GM23338 (cell line): ENCODE measurements at regions not wholly inside any gene's neighbourhood (a gene's known extent, or its start where the extent isn't known, plus 50 kb on each side); places are given as distances from the start of the nearest gene placed in this dataset.

ENCODE experiments used
- ATAC-seq: fragments of 200-7000 bp; cut with Tn5 transposase; 3 replicates; pipeline ENCODE4 v1.9.1; 2020
- DNase-seq: peaks from one replicate; pipeline ENCODE4 v3.0.0-alpha.2; 2015; ENCODE audit warnings: low spot score
- H2AFZ ChIP-seq: fragments of 200-600 bp; sonication (generic); 2 replicates; pipeline ENCODE4 v1.8.0; 2016; ENCODE audit warnings: antibody characterized with exemption, mild to moderate bottlenecking, moderate library complexity
- H3F3A ChIP-seq: fragments of 200-600 bp; sonication (generic); replicated peaks from 2 replicates; pipeline ENCODE4 v1.8.0; 2017; ENCODE audit warnings: antibody characterized with exemption, mixed run types, low read depth
- H3K27ac ChIP-seq: fragments of 200-600 bp; sonication (generic); 2 replicates; pipeline ENCODE4 v1.6.1; 2016; ENCODE audit warnings: low read depth
- H3K27me3 ChIP-seq: fragments of 200-600 bp; sonication (generic); 2 replicates; pipeline ENCODE4 v1.8.0; 2016; ENCODE audit warnings: mild to moderate bottlenecking, mixed run types, moderate library complexity; ENCODE audit not compliant: insufficient read depth
- H3K36me3 ChIP-seq: fragments of 200-600 bp; sonication (generic); 2 replicates; pipeline ENCODE4 v1.8.0; 2016; ENCODE audit warnings: mild to moderate bottlenecking; ENCODE audit not compliant: insufficient read depth
- H3K4me1 ChIP-seq: fragments of 200-600 bp; sonication (generic); 2 replicates; pipeline ENCODE4 v1.8.0; 2016; ENCODE audit warnings: mild to moderate bottlenecking, moderate library complexity; ENCODE audit not compliant: insufficient read depth
- H3K4me2 ChIP-seq: fragments of 200-600 bp; sonication (generic); 2 replicates; pipeline ENCODE4 v1.7.1; 2017; ENCODE audit warnings: mixed run types
- H3K4me3 ChIP-seq: fragments of 200-600 bp; sonication (generic); 2 replicates; pipeline ENCODE4 v1.6.1; 2016; ENCODE audit warnings: mixed run types
- H3K79me2 ChIP-seq: fragments of 200-600 bp; sonication (generic); replicated peaks from 2 replicates; pipeline ENCODE4 v1.8.0; 2017; ENCODE audit warnings: mild to moderate bottlenecking; ENCODE audit not compliant: insufficient read depth
- H3K9me2 ChIP-seq: fragments of 200-600 bp; sonication (generic); 2 replicates; pipeline ENCODE4 v1.8.0; 2017; ENCODE audit not compliant: insufficient read depth
- H4K20me1 ChIP-seq: fragments of 200-600 bp; sonication (generic); replicated peaks from 2 replicates; pipeline ENCODE4 v1.8.0; 2017; ENCODE audit warnings: mild to moderate bottlenecking; ENCODE audit not compliant: insufficient read depth
- H3K27ac Mint-ChIP-seq: 2 replicates; pipeline ENCODE4 v1.8.0; 2020; ENCODE audit warnings: inconsistent platforms, mild to moderate bottlenecking, moderate library complexity, mixed read lengths
- H3K27me3 Mint-ChIP-seq: 3 replicates; pipeline ENCODE4 v1.8.0; 2022; ENCODE audit warnings: low read depth, mild to moderate bottlenecking, moderate library complexity, mixed read lengths, inconsistent platforms; ENCODE audit not compliant: insufficient read depth, poor library complexity
- H3K36me3 Mint-ChIP-seq: 3 replicates; pipeline ENCODE4 v1.8.0; 2021; ENCODE audit warnings: low read depth, mild to moderate bottlenecking, inconsistent platforms, moderate library complexity, mixed read lengths
- H3K4me1 Mint-ChIP-seq: 3 replicates; pipeline ENCODE4 v1.8.0; 2020; ENCODE audit warnings: mild to moderate bottlenecking, inconsistent platforms, mixed read lengths
- H3K4me3 Mint-ChIP-seq: 3 replicates; pipeline ENCODE4 v1.8.0; 2021; ENCODE audit warnings: moderate library complexity, mild to moderate bottlenecking, inconsistent platforms, mixed read lengths
- H3K9me3 Mint-ChIP-seq: 3 replicates; pipeline ENCODE4 v1.8.0; 2020; ENCODE audit warnings: moderate library complexity, mild to moderate bottlenecking, inconsistent platforms, mixed read lengths
- CREB1 ChIP-seq: fragments of 250-450 bp; sonication (Bioruptor Pico); IDR thresholded peaks from 2 replicates; pipeline ENCODE4 v1.5.0; 2020; ENCODE audit warnings: low read depth, mild to moderate bottlenecking, moderate library complexity
- EZH2 ChIP-seq: fragments of 200-600 bp; sonication (generic); IDR thresholded peaks from one replicate; pipeline ENCODE4 v1.8.0; 2017; ENCODE audit warnings: antibody characterized with exemption, mild to moderate bottlenecking, low read depth; ENCODE audit not compliant: unreplicated experiment
- STAT1 ChIP-seq: IDR thresholded peaks from one replicate; pipeline ENCODE4 v1.6.1; 2016; ENCODE audit warnings: antibody characterized with exemption; ENCODE audit not compliant: unreplicated experiment
- TF ChIP-seq, protein P1 (sequence below): IDR thresholded peaks from one replicate; pipeline ENCODE4 v1.6.1; 2018; ENCODE audit warnings: antibody characterized with exemption; ENCODE audit not compliant: unreplicated experiment
- TF ChIP-seq, protein P2 (sequence below): fragments of 250-450 bp; sonication (Bioruptor Pico); IDR thresholded peaks from 2 replicates; pipeline ENCODE4 v1.5.0; 2020; ENCODE audit warnings: mild to moderate bottlenecking, moderate library complexity

DNA sequence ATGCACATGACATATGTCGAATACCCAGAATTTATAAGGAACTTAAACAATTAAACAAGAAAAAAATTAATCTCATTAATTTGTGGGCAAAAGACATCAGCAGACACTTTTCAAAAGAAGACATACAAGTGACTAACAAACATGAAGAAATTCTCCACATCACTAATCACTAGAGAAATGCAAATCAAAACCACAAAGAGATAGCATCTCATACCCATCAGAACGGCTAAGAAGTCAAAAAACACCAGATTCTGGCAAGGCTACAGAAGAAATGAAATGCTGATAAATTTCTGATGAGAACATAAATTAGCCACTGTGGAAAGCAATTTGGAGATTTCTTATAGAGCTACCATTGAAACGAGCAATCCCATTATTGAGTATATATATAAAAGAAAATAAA is 210.6 kb upstream of the LUZP2 start (continued):
- TF ChIP-seq EZH2 (no peak), STAT1 (no peak), CREB1 (CRISPR knock-in tag) (no peak)

DNA sequence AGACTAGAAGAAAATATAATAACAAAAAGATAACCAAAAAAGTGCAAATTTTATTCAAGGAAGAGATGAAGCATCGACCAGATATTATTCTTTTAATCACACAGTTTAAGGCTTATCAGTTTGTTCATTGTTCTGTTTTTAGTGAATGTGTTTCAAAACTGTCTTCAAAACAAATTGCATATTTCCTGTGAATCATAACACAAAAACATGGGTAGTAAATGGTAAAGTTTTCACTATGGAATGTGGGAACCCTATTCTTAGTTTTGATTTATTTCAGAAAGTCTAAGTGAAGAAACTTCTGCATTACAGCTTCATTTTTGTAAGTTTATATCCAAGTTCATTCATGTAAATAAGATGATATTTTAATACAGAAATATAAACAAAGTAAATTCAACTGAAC is 207.6 kb upstream of the LUZP2 start:
- no peaks in the 10 kb centered on the region for H3K36me3 Mint-ChIP-seq
- no peak overlapping the region for H2AFZ ChIP-seq
- H3K9me3 Mint-ChIP-seq: peaks cover 8% of the 10 kb centered on the region; the same call in 2 of the 3 replicates
- H3K27ac ChIP-seq: no peak overlapping the region
- no peaks in the 10 kb centered on the region for H3K4me1 Mint-ChIP-seq
- no peaks in the 10 kb centered on the region for H3K79me2 ChIP-seq
- no peak overlapping the region for H3K4me2 ChIP-seq
- no peak overlapping the region for H3K4me3 Mint-ChIP-seq
- TF ChIP-seq, protein P1, sequence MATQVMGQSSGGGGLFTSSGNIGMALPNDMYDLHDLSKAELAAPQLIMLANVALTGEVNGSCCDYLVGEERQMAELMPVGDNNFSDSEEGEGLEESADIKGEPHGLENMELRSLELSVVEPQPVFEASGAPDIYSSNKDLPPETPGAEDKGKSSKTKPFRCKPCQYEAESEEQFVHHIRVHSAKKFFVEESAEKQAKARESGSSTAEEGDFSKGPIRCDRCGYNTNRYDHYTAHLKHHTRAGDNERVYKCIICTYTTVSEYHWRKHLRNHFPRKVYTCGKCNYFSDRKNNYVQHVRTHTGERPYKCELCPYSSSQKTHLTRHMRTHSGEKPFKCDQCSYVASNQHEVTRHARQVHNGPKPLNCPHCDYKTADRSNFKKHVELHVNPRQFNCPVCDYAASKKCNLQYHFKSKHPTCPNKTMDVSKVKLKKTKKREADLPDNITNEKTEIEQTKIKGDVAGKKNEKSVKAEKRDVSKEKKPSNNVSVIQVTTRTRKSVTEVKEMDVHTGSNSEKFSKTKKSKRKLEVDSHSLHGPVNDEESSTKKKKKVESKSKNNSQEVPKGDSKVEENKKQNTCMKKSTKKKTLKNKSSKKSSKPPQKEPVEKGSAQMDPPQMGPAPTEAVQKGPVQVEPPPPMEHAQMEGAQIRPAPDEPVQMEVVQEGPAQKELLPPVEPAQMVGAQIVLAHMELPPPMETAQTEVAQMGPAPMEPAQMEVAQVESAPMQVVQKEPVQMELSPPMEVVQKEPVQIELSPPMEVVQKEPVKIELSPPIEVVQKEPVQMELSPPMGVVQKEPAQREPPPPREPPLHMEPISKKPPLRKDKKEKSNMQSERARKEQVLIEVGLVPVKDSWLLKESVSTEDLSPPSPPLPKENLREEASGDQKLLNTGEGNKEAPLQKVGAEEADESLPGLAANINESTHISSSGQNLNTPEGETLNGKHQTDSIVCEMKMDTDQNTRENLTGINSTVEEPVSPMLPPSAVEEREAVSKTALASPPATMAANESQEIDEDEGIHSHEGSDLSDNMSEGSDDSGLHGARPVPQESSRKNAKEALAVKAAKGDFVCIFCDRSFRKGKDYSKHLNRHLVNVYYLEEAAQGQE: no peak
- TF ChIP-seq EZH2: no peak
- TF ChIP-seq CREB1 (CRISPR knock-in tag): no peak
- TF ChIP-seq, protein P2, sequence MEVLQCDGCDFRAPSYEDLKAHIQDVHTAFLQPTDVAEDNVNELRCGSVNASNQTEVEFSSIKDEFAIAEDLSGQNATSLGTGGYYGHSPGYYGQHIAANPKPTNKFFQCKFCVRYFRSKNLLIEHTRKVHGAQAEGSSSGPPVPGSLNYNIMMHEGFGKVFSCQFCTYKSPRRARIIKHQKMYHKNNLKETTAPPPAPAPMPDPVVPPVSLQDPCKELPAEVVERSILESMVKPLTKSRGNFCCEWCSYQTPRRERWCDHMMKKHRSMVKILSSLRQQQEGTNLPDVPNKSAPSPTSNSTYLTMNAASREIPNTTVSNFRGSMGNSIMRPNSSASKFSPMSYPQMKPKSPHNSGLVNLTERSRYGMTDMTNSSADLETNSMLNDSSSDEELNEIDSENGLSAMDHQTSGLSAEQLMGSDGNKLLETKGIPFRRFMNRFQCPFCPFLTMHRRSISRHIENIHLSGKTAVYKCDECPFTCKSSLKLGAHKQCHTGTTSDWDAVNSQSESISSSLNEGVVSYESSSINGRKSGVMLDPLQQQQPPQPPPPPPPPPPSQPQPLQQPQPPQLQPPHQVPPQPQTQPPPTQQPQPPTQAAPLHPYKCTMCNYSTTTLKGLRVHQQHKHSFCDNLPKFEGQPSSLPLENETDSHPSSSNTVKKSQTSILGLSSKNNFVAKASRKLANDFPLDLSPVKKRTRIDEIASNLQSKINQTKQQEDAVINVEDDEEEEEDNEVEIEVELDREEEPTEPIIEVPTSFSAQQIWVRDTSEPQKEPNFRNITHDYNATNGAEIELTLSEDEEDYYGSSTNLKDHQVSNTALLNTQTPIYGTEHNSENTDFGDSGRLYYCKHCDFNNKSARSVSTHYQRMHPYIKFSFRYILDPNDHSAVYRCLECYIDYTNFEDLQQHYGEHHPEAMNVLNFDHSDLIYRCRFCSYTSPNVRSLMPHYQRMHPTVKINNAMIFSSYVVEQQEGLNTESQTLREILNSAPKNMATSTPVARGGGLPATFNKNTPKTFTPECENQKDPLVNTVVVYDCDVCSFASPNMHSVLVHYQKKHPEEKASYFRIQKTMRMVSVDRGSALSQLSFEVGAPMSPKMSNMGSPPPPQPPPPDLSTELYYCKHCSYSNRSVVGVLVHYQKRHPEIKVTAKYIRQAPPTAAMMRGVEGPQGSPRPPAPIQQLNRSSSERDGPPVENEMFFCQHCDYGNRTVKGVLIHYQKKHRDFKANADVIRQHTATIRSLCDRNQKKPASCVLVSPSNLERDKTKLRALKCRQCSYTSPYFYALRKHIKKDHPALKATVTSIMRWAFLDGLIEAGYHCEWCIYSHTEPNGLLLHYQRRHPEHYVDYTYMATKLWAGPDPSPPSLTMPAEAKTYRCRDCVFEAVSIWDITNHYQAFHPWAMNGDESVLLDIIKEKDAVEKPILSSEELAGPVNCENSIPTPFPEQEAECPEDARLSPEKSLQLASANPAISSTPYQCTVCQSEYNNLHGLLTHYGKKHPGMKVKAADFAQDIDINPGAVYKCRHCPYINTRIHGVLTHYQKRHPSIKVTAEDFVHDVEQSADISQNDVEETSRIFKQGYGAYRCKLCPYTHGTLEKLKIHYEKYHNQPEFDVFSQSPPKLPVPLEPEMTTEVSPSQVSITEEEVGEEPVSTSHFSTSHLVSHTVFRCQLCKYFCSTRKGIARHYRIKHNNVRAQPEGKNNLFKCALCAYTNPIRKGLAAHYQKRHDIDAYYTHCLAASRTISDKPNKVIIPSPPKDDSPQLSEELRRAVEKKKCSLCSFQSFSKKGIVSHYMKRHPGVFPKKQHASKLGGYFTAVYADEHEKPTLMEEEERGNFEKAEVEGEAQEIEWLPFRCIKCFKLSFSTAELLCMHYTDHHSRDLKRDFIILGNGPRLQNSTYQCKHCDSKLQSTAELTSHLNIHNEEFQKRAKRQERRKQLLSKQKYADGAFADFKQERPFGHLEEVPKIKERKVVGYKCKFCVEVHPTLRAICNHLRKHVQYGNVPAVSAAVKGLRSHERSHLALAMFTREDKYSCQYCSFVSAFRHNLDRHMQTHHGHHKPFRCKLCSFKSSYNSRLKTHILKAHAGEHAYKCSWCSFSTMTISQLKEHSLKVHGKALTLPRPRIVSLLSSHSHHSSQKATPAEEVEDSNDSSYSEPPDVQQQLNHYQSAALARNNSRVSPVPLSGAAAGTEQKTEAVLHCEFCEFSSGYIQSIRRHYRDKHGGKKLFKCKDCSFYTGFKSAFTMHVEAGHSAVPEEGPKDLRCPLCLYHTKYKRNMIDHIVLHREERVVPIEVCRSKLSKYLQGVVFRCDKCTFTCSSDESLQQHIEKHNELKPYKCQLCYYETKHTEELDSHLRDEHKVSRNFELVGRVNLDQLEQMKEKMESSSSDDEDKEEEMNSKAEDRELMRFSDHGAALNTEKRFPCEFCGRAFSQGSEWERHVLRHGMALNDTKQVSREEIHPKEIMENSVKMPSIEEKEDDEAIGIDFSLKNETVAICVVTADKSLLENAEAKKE: no peak
- H3F3A ChIP-seq: no peaks in the 10 kb centered on the region
- DNase-seq (no peak), ATAC-seq (no peak)
- H3K4me3 ChIP-seq: no peak overlapping the region
- H3K27me3 Mint-ChIP-seq: no peaks in the 10 kb centered on the region
- no peaks in the 10 kb centered on the region for H3K27me3 ChIP-seq
- H3K27ac Mint-ChIP-seq: no peak overlapping the region
- H4K20me1 ChIP-seq: no peaks in the 10 kb centered on the region
- H3K9me2 ChIP-seq: no peaks in the 10 kb centered on the region
- no peaks in the 10 kb centered on the region for H3K4me1 ChIP-seq
- no peaks in the 10 kb centered on the region for H3K36me3 ChIP-seq
